Stimulated activated memory B cell treated with anti-CD40 and anti-IgM and Interleukin-4, amounts not matched to agents 10 μg/mL and 1 μg/mL and 100 μg/mL, for 72 hours (primary cell): ENCODE measurements at regions not wholly inside any gene's neighbourhood (a gene's known extent, or its start where the extent isn't known, plus 50 kb on each side); places are given as distances from the start of the nearest gene placed in this dataset.
"Not testable (repeated sequence)": the region's sequence is repeated elsewhere in the genome, so short reads cannot be mapped to it uniquely, and the experiment has no call there.

ENCODE experiments used
- ATAC-seq: fragments of 150-1000 bp; cut with Tn5 transposase; 2 replicates; pipeline ENCODE4 v1.10.0; 2021
- H3K27ac Mint-ChIP-seq: one replicate; pipeline ENCODE4 v1.8.0; 2022; ENCODE audit warnings: mild to moderate bottlenecking, mixed read lengths
- H3K27me3 Mint-ChIP-seq: one replicate; pipeline ENCODE4 v1.8.0; 2022; ENCODE audit warnings: mixed read lengths
- H3K36me3 Mint-ChIP-seq: one replicate; pipeline ENCODE4 v1.8.0; 2022; ENCODE audit warnings: mixed read lengths
- H3K4me1 Mint-ChIP-seq: one replicate; pipeline ENCODE4 v1.8.0; 2022; ENCODE audit warnings: mixed read lengths
- H3K4me3 Mint-ChIP-seq: one replicate; pipeline ENCODE4 v1.8.0; 2022; ENCODE audit warnings: mild to moderate bottlenecking, moderate library complexity, mixed read lengths
- H3K9me3 Mint-ChIP-seq: one replicate; pipeline ENCODE4 v1.8.0; 2022; ENCODE audit warnings: mixed read lengths

- H3K36me3 Mint-ChIP-seq: no peaks in the 10 kb centered on the region
Measured at GRCh38 chr13:112256716-112257494, 119.2 kb upstream of the SPACA7 start.

GRCh38 chr13:112259511-112259910, 116.6 kb upstream of the SPACA7 start:
- H3K4me3 Mint-ChIP-seq: no peak overlapping the region
- no peaks in the 10 kb centered on the region for H3K36me3 Mint-ChIP-seq
- H3K27me3 Mint-ChIP-seq: peaks cover 11% of the 10 kb centered on the region
- no peak overlapping the region for H3K27ac Mint-ChIP-seq
- H3K4me1 Mint-ChIP-seq: no peaks in the 10 kb centered on the region
- no peak for ATAC-seq
- H3K9me3 Mint-ChIP-seq: peaks cover 9% of the 10 kb centered on the region

More at GRCh38 chr13:112256716-112257494, 119.2 kb upstream of the SPACA7 start:
- no peak for ATAC-seq
- no peaks in the 10 kb centered on the region for H3K4me1 Mint-ChIP-seq
- peaks cover 9% of the 10 kb centered on the region for H3K9me3 Mint-ChIP-seq
- H3K27me3 Mint-ChIP-seq: peaks cover 23% of the 10 kb centered on the region
- H3K27ac Mint-ChIP-seq: no peak overlapping the region
- H3K4me3 Mint-ChIP-seq: no peak overlapping the region

GRCh38 chr13:112260108-112261055, 115.8 kb upstream of the SPACA7 start:
- Mint-ChIP-seq H3K27me3 (peaks cover 3% of the 10 kb centered on the region), H3K27ac (no peak overlapping the region), H3K9me3 (peaks cover 3% of the 10 kb centered on the region), H3K4me3 (no peak overlapping the region), H3K4me1 (no peaks in the 10 kb centered on the region), H3K36me3 (no peaks in the 10 kb centered on the region)
- ATAC-seq: no peak

- Mint-ChIP-seq H3K4me3 (no peak overlapping the region), H3K27ac (no peak overlapping the region), H3K9me3 (peaks cover 2% of the 10 kb centered on the region), H3K27me3 (peaks cover 8% of the 10 kb centered on the region), H3K36me3 (no peaks in the 10 kb centered on the region), H3K4me1 (no peaks in the 10 kb centered on the region)
- ATAC-seq: no peak
Measured at GRCh38 chr13:112261924-112262323, 114.2 kb upstream of the SPACA7 start.

GRCh38 chr13:112263152-112263551, 113.0 kb upstream of the SPACA7 start:
- peaks cover 2% of the 10 kb centered on the region for H3K9me3 Mint-ChIP-seq
- no peak overlapping the region for H3K4me3 Mint-ChIP-seq
- no peaks in the 10 kb centered on the region for H3K4me1 Mint-ChIP-seq
- peak; percentile 27 for ATAC-seq
- peaks cover 8% of the 10 kb centered on the region for H3K27me3 Mint-ChIP-seq
- no peaks in the 10 kb centered on the region for H3K36me3 Mint-ChIP-seq
- no peak overlapping the region for H3K27ac Mint-ChIP-seq

DNA sequence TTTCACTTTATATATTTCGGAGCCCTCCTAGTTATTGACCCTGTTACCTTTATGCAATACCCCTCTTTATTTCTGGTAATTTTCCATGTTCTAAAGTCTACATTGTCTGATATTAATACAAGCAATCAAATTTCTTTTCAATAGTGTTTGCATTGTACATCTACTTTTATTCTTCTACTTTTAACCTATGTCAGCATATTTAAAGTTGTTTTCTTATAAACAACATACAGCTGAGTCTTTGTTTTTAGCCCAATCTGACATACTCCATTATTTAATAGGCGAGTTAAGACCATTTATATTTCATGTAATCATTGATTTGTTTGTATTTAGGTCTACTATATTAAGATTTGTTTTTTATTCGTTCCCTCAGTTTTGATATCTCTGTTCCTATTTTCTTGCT, 108.5 kb upstream of the SPACA7 start:
- no peak overlapping the region for H3K27ac Mint-ChIP-seq
- H3K4me3 Mint-ChIP-seq: no peak overlapping the region
- H3K36me3 Mint-ChIP-seq: no peaks in the 10 kb centered on the region
- no peaks in the 10 kb centered on the region for H3K4me1 Mint-ChIP-seq
- H3K27me3 Mint-ChIP-seq: peaks cover 8% of the 10 kb centered on the region
- no peak for ATAC-seq
- no peaks in the 10 kb centered on the region for H3K9me3 Mint-ChIP-seq

DNA sequence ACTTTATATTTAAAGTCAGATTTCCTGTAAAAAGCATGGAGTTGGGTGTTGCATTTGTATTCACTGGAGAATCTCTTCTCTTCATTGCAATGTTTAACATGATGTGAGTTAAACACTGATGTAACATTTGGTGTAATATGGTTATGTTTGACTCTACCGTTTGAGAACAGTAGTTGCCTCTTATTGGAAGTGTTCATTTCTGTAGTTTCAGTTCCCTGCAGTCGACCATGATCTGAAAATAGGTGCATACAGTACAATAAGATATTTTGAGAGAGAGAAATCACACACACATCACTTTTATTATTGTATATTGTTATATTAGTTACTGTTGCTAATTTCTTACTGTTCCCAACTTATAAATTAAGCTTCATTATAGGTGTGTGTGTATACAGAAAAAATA, 105.2 kb upstream of the SPACA7 start:
- Mint-ChIP-seq H3K36me3 (no peaks in the 10 kb centered on the region), H3K27me3 (peaks cover 15% of the 10 kb centered on the region), H3K27ac (no peak overlapping the region), H3K4me1 (no peaks in the 10 kb centered on the region), H3K9me3 (no peaks in the 10 kb centered on the region), H3K4me3 (no peak overlapping the region)
- ATAC-seq: no peak

- not testable (repeated sequence) for H3K4me3 Mint-ChIP-seq, H3K4me1 Mint-ChIP-seq, H3K27ac Mint-ChIP-seq, H3K9me3 Mint-ChIP-seq, H3K36me3 Mint-ChIP-seq, H3K27me3 Mint-ChIP-seq, ATAC-seq
Measured at GRCh38 chr13:112286733-112287132, 89.4 kb upstream of the SPACA7 start.

GRCh38 chr13:112320303-112320702, 55.9 kb upstream of the SPACA7 start:
- ATAC-seq: no peak
- H3K36me3 Mint-ChIP-seq: no peaks in the 10 kb centered on the region
- no peaks in the 10 kb centered on the region for H3K4me1 Mint-ChIP-seq
- peaks cover 3% of the 10 kb centered on the region for H3K9me3 Mint-ChIP-seq
- no peaks in the 10 kb centered on the region for H3K27me3 Mint-ChIP-seq
- H3K4me3 Mint-ChIP-seq: no peak overlapping the region
- H3K27ac Mint-ChIP-seq: no peak overlapping the region

- Mint-ChIP-seq H3K27me3 (no peaks in the 10 kb centered on the region), H3K4me3 (no peak overlapping the region), H3K36me3 (no peaks in the 10 kb centered on the region), H3K9me3 (no peaks in the 10 kb centered on the region), H3K27ac (no peak overlapping the region), H3K4me1 (no peaks in the 10 kb centered on the region)
- ATAC-seq: no peak
Measured at GRCh38 chr13:112322557-112322956, 53.6 kb upstream of the SPACA7 start.

GRCh38 chr13:112324116-112324515, 52.0 kb upstream of the SPACA7 start:
- H3K4me3 Mint-ChIP-seq: no peak overlapping the region
- no peaks in the 10 kb centered on the region for H3K27me3 Mint-ChIP-seq
- H3K4me1 Mint-ChIP-seq: no peaks in the 10 kb centered on the region

GRCh38 chr13:112325142-112325808, 50.9 kb upstream of the SPACA7 start:
- H3K9me3 Mint-ChIP-seq: no peaks in the 10 kb centered on the region

More at GRCh38 chr13:112324116-112324515, 52.0 kb upstream of the SPACA7 start:
- Mint-ChIP-seq H3K27ac (no peak overlapping the region), H3K9me3 (no peaks in the 10 kb centered on the region), H3K36me3 (no peaks in the 10 kb centered on the region)
- ATAC-seq: no peak

GRCh38 chr13:112325920-112326645, 50.1 kb upstream of the SPACA7 start:
- no peaks in the 10 kb centered on the region for H3K9me3 Mint-ChIP-seq
- H3K4me1 Mint-ChIP-seq: no peaks in the 10 kb centered on the region
- H3K27ac Mint-ChIP-seq: no peak overlapping the region
- peak; percentile 37 for ATAC-seq
- no peak overlapping the region for H3K4me3 Mint-ChIP-seq
- no peaks in the 10 kb centered on the region for H3K36me3 Mint-ChIP-seq
- peaks cover 9% of the 10 kb centered on the region for H3K27me3 Mint-ChIP-seq

More at GRCh38 chr13:112325142-112325808, 50.9 kb upstream of the SPACA7 start:
- Mint-ChIP-seq H3K27me3 (peaks cover 4% of the 10 kb centered on the region), H3K27ac (no peak overlapping the region), H3K36me3 (no peaks in the 10 kb centered on the region), H3K4me3 (no peak overlapping the region), H3K4me1 (no peaks in the 10 kb centered on the region)
- no peak for ATAC-seq
